Liver (tissue), 8 donors: ENCODE measurements at regions not wholly inside any gene's neighbourhood (a gene's known extent, or its start where the extent isn't known, plus 50 kb on each side); places are given as distances from the start of the nearest gene placed in this dataset.

Experiments
- DNase-seq: peaks from one replicate; pipeline ENCODE4 v3.0.0-alpha.2; 2017; ENCODE audit warnings: low spot score
- H3K27ac ChIP-seq, 2 donors: one replicate each; pipeline ENCODE4 v1.7.0; 2013; ENCODE audit warnings: inconsistent platforms in 2 of 2, low read length in 2 of 2, control low read depth in 1 of 2, low read depth in 1 of 2, mild to moderate bottlenecking in 1 of 2
- H3K27me3 ChIP-seq, 4 donors: one replicate each; pipeline versions ENCODE4 v1.6.1 to v1.7.0; 2013; ENCODE audit warnings: low read length in 3 of 4, inconsistent platforms in 1 of 4, mild to moderate bottlenecking in 1 of 4, moderate library complexity in 1 of 4; ENCODE audit not compliant: control insufficient read depth in 4 of 4, insufficient read depth in 4 of 4
- H3K36me3 ChIP-seq, 4 donors: one replicate each; pipeline versions ENCODE4 v1.6.1 to v1.7.0; 2013; ENCODE audit warnings: low read length in 3 of 4, mild to moderate bottlenecking in 3 of 4, low read depth in 1 of 4, moderate library complexity in 1 of 4; ENCODE audit not compliant: control insufficient read depth in 4 of 4, insufficient read depth in 3 of 4
- H3K4me1 ChIP-seq, 4 donors: one replicate each; pipeline versions ENCODE4 v1.6.1 to v1.7.0; 2013; ENCODE audit warnings: low read length in 3 of 4, mild to moderate bottlenecking in 3 of 4, moderate library complexity in 1 of 4; ENCODE audit not compliant: control insufficient read depth in 4 of 4, insufficient read depth in 4 of 4
- H3K4me3 ChIP-seq, 3 donors: one replicate each; pipeline versions ENCODE4 v1.6.1 to v1.7.0; 2013; ENCODE audit warnings: low read length in 3 of 3, control low read depth in 1 of 3, low read depth in 1 of 3, mild to moderate bottlenecking in 1 of 3
- H3K9ac ChIP-seq, 2 donors: one replicate each; pipeline ENCODE4 v1.7.0; 2013; ENCODE audit warnings: low read length in 2 of 2, mild to moderate bottlenecking in 2 of 2, moderate library complexity in 2 of 2, control low read depth in 1 of 2, low read depth in 1 of 2
- H3K9me3 ChIP-seq, 4 donors: one replicate each; pipeline versions ENCODE4 v1.6.1 to v1.7.0; 2013; ENCODE audit warnings: low read length in 3 of 4; ENCODE audit not compliant: control insufficient read depth in 4 of 4
- EGR1 ChIP-seq, 2 donors: IDR thresholded peaks; 2 replicates each; pipeline ENCODE4 v1.6.1; 2016 to 2018; ENCODE audit warnings: antibody characterized with exemption in 2 of 2, low read depth in 2 of 2
- FOXA1 ChIP-seq: IDR thresholded peaks from 2 replicates; pipeline ENCODE4 v1.6.1; 2016; ENCODE audit warnings: antibody characterized with exemption
- FOXA2 ChIP-seq: IDR thresholded peaks from 2 replicates; pipeline ENCODE4 v1.6.1; 2016; ENCODE audit warnings: antibody characterized with exemption
- GABPA ChIP-seq, 2 donors: IDR thresholded peaks in 1 of 2; conservative IDR thresholded peaks in 1 of 2; 2 replicates each; pipeline ENCODE4 v1.6.1; 2016; ENCODE audit warnings: antibody characterized with exemption in 2 of 2, mild to moderate bottlenecking in 1 of 2, moderate library complexity in 1 of 2
- HNF4A ChIP-seq, 2 donors: conservative IDR thresholded peaks; 2 replicates each; pipeline ENCODE4 v1.6.1; 2016; ENCODE audit warnings: antibody characterized with exemption in 2 of 2, mild to moderate bottlenecking in 2 of 2
- JUND ChIP-seq, 2 donors: IDR thresholded peaks; 2 replicates each; pipeline ENCODE4 v1.6.1; 2016; ENCODE audit warnings: antibody characterized with exemption in 2 of 2
- MAX ChIP-seq: IDR thresholded peaks from 2 replicates; pipeline ENCODE4 v1.6.1; 2016; ENCODE audit warnings: antibody characterized with exemption
- NR2F2 ChIP-seq: IDR thresholded peaks from 2 replicates; pipeline ENCODE4 v1.6.1; 2016; ENCODE audit warnings: antibody characterized with exemption
- RAD21 ChIP-seq, 2 donors: IDR thresholded peaks; 2 replicates each; pipeline ENCODE4 v1.6.1; 2016; ENCODE audit warnings: antibody characterized with exemption in 2 of 2, mild to moderate bottlenecking in 2 of 2
- RXRA ChIP-seq, 2 donors: IDR thresholded peaks; 2 replicates each; pipeline ENCODE4 v1.6.1; 2017 to 2018; ENCODE audit warnings: antibody characterized with exemption in 2 of 2, mild to moderate bottlenecking in 1 of 2
- SP1 ChIP-seq: IDR thresholded peaks from 2 replicates; pipeline ENCODE4 v1.6.1; 2018; ENCODE audit warnings: antibody characterized with exemption, mild to moderate bottlenecking
- TAF1 ChIP-seq: conservative IDR thresholded peaks from 2 replicates; pipeline ENCODE4 v1.6.1; 2016; ENCODE audit warnings: antibody characterized with exemption, mild to moderate bottlenecking
- YY1 ChIP-seq: IDR thresholded peaks from 2 replicates; pipeline ENCODE4 v1.6.1; 2016; ENCODE audit warnings: antibody characterized with exemption, mild to moderate bottlenecking
- WGBS: extraction: QIAGEN DNeasy Blood & Tissue Kit; methylation state at CpG from one replicate; pipeline ENCODE4 v1.1.7; 2013; 5-methylcytosine and 5-hydroxymethylcytosine counted together
- TF ChIP-seq, protein P1 (sequence below): IDR thresholded peaks from 2 replicates; pipeline ENCODE4 v1.6.1; 2016; ENCODE audit warnings: antibody characterized with exemption
- TF ChIP-seq, protein P2 (sequence below): fragments of 150-350 bp; IDR thresholded peaks from 2 replicates; pipeline ENCODE4 v1.5.1; 2017; ENCODE audit warnings: improper control_type of control experiment, low read depth, low read length; ENCODE audit not compliant: missing input control
- TF ChIP-seq, protein P3 (sequence below): IDR thresholded peaks from 2 replicates; pipeline ENCODE4 v1.6.1; 2016; ENCODE audit warnings: antibody characterized with exemption
- donor health status: healthy.
- donor health status: healthy.
- donor health status: healthy.
- donor health status: healthy.
- donor health status: healthy.

- no peak overlapping the region for H3K4me3 ChIP-seq
- WGBS = 49% methylated on average over 3 of the region's 3 CpGs
- TF ChIP-seq FOXA2 (no peak), JUND (IDR thresholded peaks at IDR 0.05) (no peak), TAF1 (no peak), RAD21 (IDR thresholded peaks at IDR 0.05) (no peak), EGR1 (IDR thresholded peaks at IDR 0.05; ENCODE audit: low read depth in 2 of 2) (no peak), GABPA (IDR thresholded peaks at IDR 0.05 in 1 of 2, conservative IDR thresholded peaks at IDR 0.05 in 1 of 2) (no peak), RXRA (IDR thresholded peaks at IDR 0.05) (no peak), SP1 (no peak), YY1 (no peak), MAX (no peak), FOXA1 (no peak)
- TF ChIP-seq, protein P1, sequence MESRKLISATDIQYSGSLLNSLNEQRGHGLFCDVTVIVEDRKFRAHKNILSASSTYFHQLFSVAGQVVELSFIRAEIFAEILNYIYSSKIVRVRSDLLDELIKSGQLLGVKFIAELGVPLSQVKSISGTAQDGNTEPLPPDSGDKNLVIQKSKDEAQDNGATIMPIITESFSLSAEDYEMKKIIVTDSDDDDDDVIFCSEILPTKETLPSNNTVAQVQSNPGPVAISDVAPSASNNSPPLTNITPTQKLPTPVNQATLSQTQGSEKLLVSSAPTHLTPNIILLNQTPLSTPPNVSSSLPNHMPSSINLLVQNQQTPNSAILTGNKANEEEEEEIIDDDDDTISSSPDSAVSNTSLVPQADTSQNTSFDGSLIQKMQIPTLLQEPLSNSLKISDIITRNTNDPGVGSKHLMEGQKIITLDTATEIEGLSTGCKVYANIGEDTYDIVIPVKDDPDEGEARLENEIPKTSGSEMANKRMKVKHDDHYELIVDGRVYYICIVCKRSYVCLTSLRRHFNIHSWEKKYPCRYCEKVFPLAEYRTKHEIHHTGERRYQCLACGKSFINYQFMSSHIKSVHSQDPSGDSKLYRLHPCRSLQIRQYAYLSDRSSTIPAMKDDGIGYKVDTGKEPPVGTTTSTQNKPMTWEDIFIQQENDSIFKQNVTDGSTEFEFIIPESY = no peak
- TF ChIP-seq, protein P2, sequence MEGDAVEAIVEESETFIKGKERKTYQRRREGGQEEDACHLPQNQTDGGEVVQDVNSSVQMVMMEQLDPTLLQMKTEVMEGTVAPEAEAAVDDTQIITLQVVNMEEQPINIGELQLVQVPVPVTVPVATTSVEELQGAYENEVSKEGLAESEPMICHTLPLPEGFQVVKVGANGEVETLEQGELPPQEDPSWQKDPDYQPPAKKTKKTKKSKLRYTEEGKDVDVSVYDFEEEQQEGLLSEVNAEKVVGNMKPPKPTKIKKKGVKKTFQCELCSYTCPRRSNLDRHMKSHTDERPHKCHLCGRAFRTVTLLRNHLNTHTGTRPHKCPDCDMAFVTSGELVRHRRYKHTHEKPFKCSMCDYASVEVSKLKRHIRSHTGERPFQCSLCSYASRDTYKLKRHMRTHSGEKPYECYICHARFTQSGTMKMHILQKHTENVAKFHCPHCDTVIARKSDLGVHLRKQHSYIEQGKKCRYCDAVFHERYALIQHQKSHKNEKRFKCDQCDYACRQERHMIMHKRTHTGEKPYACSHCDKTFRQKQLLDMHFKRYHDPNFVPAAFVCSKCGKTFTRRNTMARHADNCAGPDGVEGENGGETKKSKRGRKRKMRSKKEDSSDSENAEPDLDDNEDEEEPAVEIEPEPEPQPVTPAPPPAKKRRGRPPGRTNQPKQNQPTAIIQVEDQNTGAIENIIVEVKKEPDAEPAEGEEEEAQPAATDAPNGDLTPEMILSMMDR = no peak
- TF ChIP-seq, protein P3, sequence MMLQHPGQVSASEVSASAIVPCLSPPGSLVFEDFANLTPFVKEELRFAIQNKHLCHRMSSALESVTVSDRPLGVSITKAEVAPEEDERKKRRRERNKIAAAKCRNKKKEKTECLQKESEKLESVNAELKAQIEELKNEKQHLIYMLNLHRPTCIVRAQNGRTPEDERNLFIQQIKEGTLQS = no peak
- H3K9ac ChIP-seq = no peak overlapping the region
- H3K36me3 ChIP-seq = no peaks in the 10 kb centered on the region
- no peaks in the 10 kb centered on the region for H3K9me3 ChIP-seq
- no peak for DNase-seq
- no peaks in the 10 kb centered on the region for H3K27me3 ChIP-seq
- no peak overlapping the region for H3K27ac ChIP-seq
- no peaks in the 10 kb centered on the region for H3K4me1 ChIP-seq
Observed at GRCh38 chr4:149158817-149159216, 656.8 kb downstream of the IQCM start.

DNA sequence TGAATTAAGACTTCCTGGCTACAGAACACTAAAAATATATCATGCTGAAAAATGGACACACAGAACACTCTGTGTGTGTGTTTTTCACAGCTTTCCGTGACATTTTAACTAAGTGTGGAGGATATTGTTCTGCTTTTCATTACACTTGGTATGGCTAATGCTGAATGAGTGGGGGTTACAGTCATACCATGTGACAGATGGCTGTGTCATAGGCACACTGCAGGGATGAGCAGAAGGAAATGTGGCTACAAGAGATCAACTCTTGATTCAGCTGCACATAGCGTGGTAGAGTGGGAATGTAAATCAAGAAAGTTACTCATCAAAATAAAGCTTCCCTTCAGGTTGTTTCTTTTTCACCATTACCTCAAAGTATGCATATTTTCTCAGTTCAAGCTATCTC lies 669.8 kb downstream of the IQCM start:
- no peaks in the 10 kb centered on the region for H3K27me3 ChIP-seq
- H3K9ac ChIP-seq = no peak overlapping the region
- TF ChIP-seq EGR1 (IDR thresholded peaks at IDR 0.05; ENCODE audit: low read depth in 2 of 2) (no peak), HNF4A (conservative IDR thresholded peaks at IDR 0.05) (no peak), SP1 (no peak), NR2F2 (no peak)
- TF ChIP-seq, protein P3 = no peak
- TF ChIP-seq, protein P2 = no peak
- no peak overlapping the region for H3K27ac ChIP-seq
- H3K36me3 ChIP-seq = no peaks in the 10 kb centered on the region
- DNase-seq = no peak
- H3K9me3 ChIP-seq = no peaks in the 10 kb centered on the region
- no peak overlapping the region for H3K4me3 ChIP-seq
- WGBS = 69% methylated on average over 2 of the region's 2 CpGs
- no peaks in the 10 kb centered on the region for H3K4me1 ChIP-seq
